ENCODE measurements at regions not wholly inside any gene's neighbourhood (a gene's known extent, or its start where the extent isn't known, plus 50 kb on each side); places are given as distances from the start of the nearest gene placed in this dataset.
"Not testable (repeated sequence)": the region's sequence is repeated elsewhere in the genome, so short reads cannot be mapped to it uniquely, and the experiment has no call there.

DNA sequence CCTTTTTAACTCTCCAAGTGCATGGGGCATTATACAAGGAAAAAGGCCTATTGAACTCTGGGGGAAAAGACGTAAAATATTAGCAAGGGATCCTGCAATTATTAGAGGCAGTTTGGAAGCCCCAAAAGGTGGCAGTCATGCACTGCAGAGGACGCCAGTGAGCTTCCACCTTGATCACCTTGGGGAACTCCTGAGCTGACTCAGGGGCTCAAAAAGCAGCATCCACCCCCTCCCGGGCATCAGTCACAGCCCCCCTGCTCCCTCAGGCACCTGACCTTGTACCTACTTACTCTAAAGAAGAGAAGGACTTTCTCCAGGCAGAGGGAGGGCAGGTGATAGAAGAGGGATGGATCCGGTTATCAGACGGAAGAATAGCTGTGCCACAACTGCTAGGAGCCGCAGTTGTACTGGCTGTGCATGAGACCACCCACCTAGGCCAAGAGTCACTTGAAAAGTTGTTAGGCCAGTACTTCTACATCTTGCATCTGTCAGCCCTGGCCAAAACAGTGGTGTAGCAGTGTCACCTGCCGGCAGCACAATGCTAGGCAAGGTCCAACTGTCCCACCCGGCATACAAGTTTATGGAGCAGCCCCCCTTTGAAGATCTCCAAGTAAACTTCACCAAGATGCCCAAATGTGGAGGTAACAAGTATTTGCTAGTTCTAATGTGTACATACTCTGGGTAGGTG lies 601.6 kb downstream of the UQCRFS1 start:
- CTCF ChIA-PET, result interaction anchor here (0.6 to 1.3 kb wide), 5 partner anchors 10 to 142 kb away, joined by 3 read pairs; no protein-coding TSS in a partner anchor
- H3K9me3 ChIP-seq, result peaks cover 22% of the 10 kb centered on the region; the same call in 1 of the 3 replicates
- FAIRE-seq; ATAC-seq; H3K4me2 ChIP-seq; POLR2A ChIA-PET; H3K27ac ChIP-seq; DNase-seq (ENCODE audit: low read depth in 1 of 2, low spot score in 1 of 2); H3K4me1 ChIP-seq; H3K4me3 ChIP-seq: not testable (repeated sequence)
- 11% methylated on average over 8 of the region's 8 CpGs for WGBS (ENCODE audit: missing lambda C conversion rate)
- TF ChIP-seq RAD21 (conservative IDR thresholded peaks at IDR 0.05 in 1 of 2, IDR thresholded peaks at IDR 0.05 in 1 of 2), result peak in 1 of 2 experiments; percentile 26; a peak in 1 of 5 replicates

DNA sequence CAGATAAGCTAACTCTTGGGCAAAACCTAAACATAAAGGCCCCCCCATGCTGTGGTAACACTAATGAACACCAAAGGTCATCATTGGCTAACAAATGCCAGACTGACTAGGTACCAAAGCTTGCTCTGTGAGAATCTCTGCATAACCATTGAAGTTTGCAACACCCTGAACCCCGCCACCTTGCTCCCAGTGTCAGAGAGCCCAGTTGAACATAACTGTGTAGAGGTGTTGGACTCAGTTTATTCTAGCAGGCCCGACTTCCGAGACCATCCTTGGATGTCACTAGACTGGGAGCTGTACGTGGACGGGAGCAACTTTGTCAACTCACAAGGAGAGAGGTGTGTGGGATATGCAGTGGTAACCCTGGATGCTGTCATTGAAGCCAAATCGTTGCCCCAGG lies 602.2 kb downstream of the UQCRFS1 start:
- Histone ChIP-seq H3K27ac (no peak overlapping the region), H3K4me2 (no peak overlapping the region), H3K9me3 (peaks cover 27% of the 10 kb centered on the region; the same call in 1 of the 3 replicates), H3K4me3 (no peak overlapping the region), H3K4me1 (no peaks in the 10 kb centered on the region)
- no peak for ATAC-seq
- no peak for FAIRE-seq
- POLR2A ChIA-PET, result no interaction called here
- CTCF ChIA-PET, result interaction anchor here (0.6 to 1.2 kb wide), 3 partner anchors 23 to 141 kb away, joined by 3 read pairs; no protein-coding TSS in a partner anchor
- no peak for TF ChIP-seq CBX8 (IDR thresholded peaks at IDR 0.05)
- TF ChIP-seq, protein P1, sequence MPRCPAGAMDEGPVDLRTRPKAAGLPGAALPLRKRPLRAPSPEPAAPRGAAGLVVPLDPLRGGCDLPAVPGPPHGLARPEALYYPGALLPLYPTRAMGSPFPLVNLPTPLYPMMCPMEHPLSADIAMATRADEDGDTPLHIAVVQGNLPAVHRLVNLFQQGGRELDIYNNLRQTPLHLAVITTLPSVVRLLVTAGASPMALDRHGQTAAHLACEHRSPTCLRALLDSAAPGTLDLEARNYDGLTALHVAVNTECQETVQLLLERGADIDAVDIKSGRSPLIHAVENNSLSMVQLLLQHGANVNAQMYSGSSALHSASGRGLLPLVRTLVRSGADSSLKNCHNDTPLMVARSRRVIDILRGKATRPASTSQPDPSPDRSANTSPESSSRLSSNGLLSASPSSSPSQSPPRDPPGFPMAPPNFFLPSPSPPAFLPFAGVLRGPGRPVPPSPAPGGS (IDR thresholded peaks at IDR 0.05), result no peak
- TF ChIP-seq CHD4 (IDR thresholded peaks at IDR 0.05; ENCODE audit: borderline replicate concordance), result no peak
- no peak for TF ChIP-seq CHD2 (IDR thresholded peaks at IDR 0.05; ENCODE audit: low read length, partially characterized antibody)
- TF ChIP-seq ZSCAN20 (CRISPR knock-in tag; IDR thresholded peaks at IDR 0.05), result no peak
- no peak for TF ChIP-seq HOXB13 (CRISPR knock-in tag; IDR thresholded peaks at IDR 0.05; ENCODE audit: low read depth)
- no peak for TF ChIP-seq TP53 (CRISPR knock-in tag; IDR thresholded peaks at IDR 0.05)
- no peak for DNase-seq (ENCODE audit: low read depth in 1 of 2, low spot score in 1 of 2)
- 19% methylated on average over 6 of the region's 6 CpGs for WGBS (ENCODE audit: missing lambda C conversion rate)

GRCh38 chr19:28609944-28610343 lies 603.0 kb downstream of the UQCRFS1 start:
- no peak overlapping the region for H3K4me2 ChIP-seq
- no peaks in the 10 kb centered on the region for H3K4me1 ChIP-seq
- ATAC-seq (no peak), DNase-seq (ENCODE audit: low read depth in 1 of 2, low spot score in 1 of 2) (no peak), FAIRE-seq (no peak)
- 25% methylated on average over 5 of the region's 5 CpGs for WGBS (ENCODE audit: missing lambda C conversion rate)
- ChIA-PET POLR2A (no interaction called here), CTCF (interaction anchor here (1.1 to 1.2 kb wide), 3 partner anchors 23 to 572 kb away, joined by 3 read pairs; no protein-coding TSS in a partner anchor)
- no peak overlapping the region for H3K4me3 ChIP-seq
- H3K9me3 ChIP-seq, result peaks cover 27% of the 10 kb centered on the region; the same call in 1 of the 3 replicates
- no peak for TF ChIP-seq FOSB (CRISPR knock-in tag; IDR thresholded peaks at IDR 0.05)
- no peak overlapping the region for H3K27ac ChIP-seq

- Histone ChIP-seq H3K9me3 (peaks cover 23% of the 10 kb centered on the region; the same call in 1 of the 3 replicates), H3K4me1 (no peaks in the 10 kb centered on the region), H3K4me2 (no peak overlapping the region), H3K27ac (no peak overlapping the region), H3K4me3 (no peak overlapping the region)
- 19% methylated on average over 8 of the region's 8 CpGs for WGBS (ENCODE audit: missing lambda C conversion rate)
- no peak for DNase-seq (ENCODE audit: low read depth in 1 of 2, low spot score in 1 of 2)
- ChIA-PET CTCF (interaction anchor here (1.1 kb wide), 1 partner anchor 573 kb away, joined by 3 read pairs; no protein-coding TSS in a partner anchor), POLR2A (no interaction called here)
- ATAC-seq, result no peak
- FAIRE-seq, result no peak
- TF ChIP-seq CHD4 (IDR thresholded peaks at IDR 0.05; ENCODE audit: borderline replicate concordance), result no peak
- no peak for TF ChIP-seq NPAS2 (CRISPR knock-in tag; IDR thresholded peaks at IDR 0.05; ENCODE audit: borderline replicate concordance)
- TF ChIP-seq NR3C1 (IDR thresholded peaks at IDR 0.05), result no peak
- TF ChIP-seq PBX3 (IDR thresholded peaks at IDR 0.05), result no peak
- TF ChIP-seq REST (IDR thresholded peaks at IDR 0.05), result no peak
- no peak for TF ChIP-seq SREBF2 (IDR thresholded peaks at IDR 0.05)
- TF ChIP-seq HES2 (IDR thresholded peaks at IDR 0.05), result no peak
- no peak for TF ChIP-seq TFCP2L1 (CRISPR knock-in tag; IDR thresholded peaks at IDR 0.05)
- TF ChIP-seq MYC (IDR thresholded peaks at IDR 0.05; ENCODE audit: borderline replicate concordance, low read length), result no peak
- no peak for TF ChIP-seq RAD21 (conservative IDR thresholded peaks at IDR 0.05 in 1 of 2, IDR thresholded peaks at IDR 0.05 in 1 of 2)
- no peak for TF ChIP-seq JUN (IDR thresholded peaks at IDR 0.05)
- no peak for TF ChIP-seq BHLHE40 (IDR thresholded peaks at IDR 0.05; ENCODE audit: low read depth, low read length)
- no peak for TF ChIP-seq CEBPB (IDR thresholded peaks at IDR 0.05)
- no peak for TF ChIP-seq TP53 (CRISPR knock-in tag; IDR thresholded peaks at IDR 0.05)
- no peak for TF ChIP-seq SMC3 (IDR thresholded peaks at IDR 0.05)
Observed at GRCh38 chr19:28609091-28609755, 603.7 kb downstream of the UQCRFS1 start.

All from A549 (cell line).